ENCODE measurements at regions not wholly inside any gene's neighbourhood (a gene's known extent, or its start where the extent isn't known, plus 50 kb on each side); places are given as distances from the start of the nearest gene placed in this dataset.

DNA sequence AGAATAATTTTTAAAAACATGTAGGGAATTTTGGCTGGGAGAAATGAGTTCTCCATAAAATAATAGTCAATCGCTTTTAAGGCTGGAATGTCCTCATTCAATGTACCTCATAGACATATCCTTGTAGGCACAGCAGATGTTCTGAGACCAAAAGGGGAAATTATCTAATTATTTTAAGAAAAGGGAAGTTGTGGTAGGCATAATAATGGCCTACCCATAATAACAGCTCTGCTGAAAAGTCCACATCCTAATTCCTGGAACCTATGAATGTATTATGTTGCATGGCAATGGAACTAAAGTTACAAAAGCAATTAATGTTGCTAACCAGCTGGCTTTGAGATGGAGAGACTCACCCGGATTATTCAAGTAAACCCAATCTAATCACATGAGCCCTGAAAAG lies 216.1 kb downstream of the TRIM36 start:
- no peak for TF ChIP-seq CTCF (conservative IDR thresholded peaks at IDR 0.05)
- no peak overlapping the region for H3K27ac ChIP-seq

DNA sequence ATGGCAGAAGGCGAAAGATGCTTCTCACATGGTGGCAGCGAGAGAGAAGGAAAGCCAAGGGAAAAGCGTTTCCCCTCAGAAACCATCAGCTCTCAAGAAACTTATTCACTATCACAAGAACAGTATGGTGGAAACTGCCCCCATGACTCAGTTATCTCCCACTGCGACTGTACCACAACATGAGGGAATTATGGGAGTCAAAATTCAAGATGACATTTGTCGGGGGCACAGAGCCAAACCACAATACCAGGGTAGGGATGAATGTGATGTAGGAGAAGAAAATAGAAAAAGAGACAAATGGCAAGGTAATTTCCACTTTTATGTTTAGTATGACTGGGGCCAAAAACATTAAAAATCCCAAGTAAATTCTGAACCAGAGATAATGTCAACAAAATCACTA lies 216.8 kb downstream of the TRIM36 start:
- TF ChIP-seq CTCF (conservative IDR thresholded peaks at IDR 0.05) = no peak
- no peak overlapping the region for H3K27ac ChIP-seq

DNA sequence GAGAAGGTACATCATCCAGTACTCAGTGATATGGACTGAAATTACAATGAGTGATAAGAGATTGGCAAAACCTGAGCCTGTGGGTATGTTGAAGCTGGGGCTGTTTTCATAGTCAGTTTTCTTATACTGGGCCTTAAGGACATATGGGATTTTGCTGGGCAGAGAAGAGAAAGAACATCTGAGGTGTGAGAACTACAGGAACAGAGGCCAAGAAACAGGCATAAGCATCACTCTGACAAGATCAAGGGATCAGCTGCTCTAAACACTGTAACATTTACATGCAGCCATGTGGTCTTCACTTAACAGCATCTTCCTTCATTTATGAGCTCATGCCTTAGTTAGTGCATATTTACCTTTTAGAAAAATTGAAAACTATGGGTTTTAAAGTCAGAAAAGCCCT lies 220.0 kb downstream of the TRIM36 start:
- TF ChIP-seq CTCF (conservative IDR thresholded peaks at IDR 0.05) = no peak

GRCh38 chr5:114948986-114949621 lies 220.6 kb downstream of the TRIM36 start:
- no peak overlapping the region for H3K27ac ChIP-seq

More for the DNA sequence above, 220.0 kb downstream of the TRIM36 start:
- no peak overlapping the region for H3K27ac ChIP-seq

DNA sequence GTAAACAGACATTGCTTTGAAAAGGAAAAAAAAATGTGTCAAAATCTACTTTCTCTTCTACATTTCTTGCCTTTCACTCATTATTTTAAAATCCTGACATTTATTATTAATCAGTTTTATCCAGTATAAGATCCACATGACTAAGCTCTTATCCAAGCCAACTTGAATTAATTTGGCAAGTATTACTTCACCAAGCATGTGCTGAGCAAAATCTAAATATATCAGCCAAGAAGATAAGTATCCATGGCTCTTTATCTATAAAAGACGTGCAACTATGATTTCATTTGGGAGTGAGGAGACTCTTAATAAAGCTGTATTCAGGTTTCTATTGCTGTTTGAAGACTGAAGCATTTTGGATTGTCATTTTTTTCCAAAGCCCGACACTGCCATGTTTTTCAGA lies 221.3 kb downstream of the TRIM36 start:
- TF ChIP-seq CTCF (conservative IDR thresholded peaks at IDR 0.05) = no peak
- H3K27ac ChIP-seq = no peak overlapping the region

More at GRCh38 chr5:114948986-114949621, 220.6 kb downstream of the TRIM36 start:
- TF ChIP-seq CTCF (conservative IDR thresholded peaks at IDR 0.05) = no peak

DNA sequence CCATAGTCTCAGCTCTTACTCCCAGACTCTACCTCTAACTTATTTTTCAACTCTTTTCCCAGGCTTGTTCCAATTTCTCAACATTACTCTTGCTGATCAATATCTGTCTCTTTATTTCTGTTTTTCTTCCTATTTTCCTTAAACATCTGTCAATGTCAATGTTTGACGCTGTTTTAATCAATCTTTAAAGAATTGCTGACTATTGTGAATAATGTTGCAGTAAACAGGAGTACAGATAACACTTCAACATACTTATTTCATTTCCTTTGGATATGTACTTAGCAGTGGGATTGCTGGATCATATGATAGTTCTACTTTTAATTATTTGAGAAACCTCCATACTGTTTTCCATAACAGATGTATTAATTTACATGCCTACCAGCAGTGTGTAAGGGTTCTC lies 229.0 kb downstream of the TRIM36 start:
- H3K27ac ChIP-seq = no peak overlapping the region
- no peak for TF ChIP-seq CTCF (conservative IDR thresholded peaks at IDR 0.05)

DNA sequence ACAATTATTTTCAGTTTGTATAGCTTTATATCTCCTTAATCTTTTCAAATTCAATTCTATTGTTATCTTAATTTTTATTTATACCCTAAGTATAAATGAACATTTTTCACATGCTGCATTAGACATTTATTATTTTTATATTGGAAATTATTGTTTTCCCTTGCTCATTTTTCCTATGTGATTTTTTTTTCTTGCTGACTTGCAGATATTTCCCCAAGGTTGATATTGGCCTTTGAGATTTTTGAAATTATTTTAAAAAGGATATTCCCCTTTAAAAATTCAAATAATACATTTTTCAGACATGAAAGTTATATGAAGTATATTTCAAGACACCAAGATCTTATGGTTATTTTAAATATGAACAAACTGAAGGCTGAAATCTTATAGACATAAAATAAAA lies 234.2 kb downstream of the TRIM36 start:
- TF ChIP-seq CTCF (conservative IDR thresholded peaks at IDR 0.05) = no peak

More for the DNA sequence above, 234.2 kb downstream of the TRIM36 start:
- no peak overlapping the region for H3K27ac ChIP-seq

Measured in VCaP (cell line).